ENCODE measurements at regions not wholly inside any gene's neighbourhood (a gene's known extent, or its start where the extent isn't known, plus 50 kb on each side); places are given as distances from the start of the nearest gene placed in this dataset.
"Not testable (repeated sequence)": the region's sequence is repeated elsewhere in the genome, so short reads cannot be mapped to it uniquely, and the experiment has no call there.

- no peak for DNase-seq (ENCODE audit: low read depth, low spot score)
These were observed 58.4 kb upstream of the WAPL start for GRCh38 chr10:86579883-86580520.

DNA sequence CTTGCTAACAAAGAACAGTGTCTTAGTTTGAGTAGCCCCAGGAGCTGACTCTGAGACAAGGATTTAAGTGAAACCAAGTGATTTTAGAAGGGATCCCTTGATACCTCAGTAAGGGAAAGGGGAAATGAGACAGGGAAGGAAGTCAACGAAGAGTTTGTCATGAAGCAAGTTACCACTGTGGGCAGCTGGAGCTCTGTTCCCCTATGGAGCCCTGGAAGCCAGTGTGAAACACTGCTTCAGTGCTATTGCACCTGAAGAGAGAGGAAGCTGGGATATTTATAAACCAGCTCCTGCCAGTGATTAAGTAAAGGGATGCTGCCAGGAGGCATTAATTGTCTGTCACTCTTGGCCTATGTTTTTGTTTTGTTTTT is 58.9 kb upstream of the WAPL start:
- no peak for DNase-seq (ENCODE audit: low read depth, low spot score)

DNA sequence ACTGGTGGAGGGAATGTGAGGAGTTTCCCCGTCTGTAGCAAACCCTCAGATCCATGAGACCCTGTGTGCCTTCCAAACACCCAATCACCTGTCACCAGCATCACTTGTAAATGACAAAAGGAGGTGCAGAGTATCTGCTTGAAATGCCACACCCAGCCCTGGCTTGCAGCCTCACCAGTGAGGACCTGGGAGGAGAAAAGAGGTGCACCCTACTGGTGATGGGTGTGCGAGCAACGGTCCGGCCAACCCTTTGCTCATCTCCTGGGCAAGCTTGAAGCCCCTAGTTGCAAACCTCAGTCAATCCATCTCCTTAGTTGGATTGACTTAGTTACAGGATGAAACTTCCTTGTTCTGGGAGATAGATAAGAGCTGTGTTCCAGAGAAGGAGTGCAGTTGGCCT is 62.4 kb upstream of the WAPL start:
- no peak for DNase-seq (ENCODE audit: low read depth, low spot score)

DNA sequence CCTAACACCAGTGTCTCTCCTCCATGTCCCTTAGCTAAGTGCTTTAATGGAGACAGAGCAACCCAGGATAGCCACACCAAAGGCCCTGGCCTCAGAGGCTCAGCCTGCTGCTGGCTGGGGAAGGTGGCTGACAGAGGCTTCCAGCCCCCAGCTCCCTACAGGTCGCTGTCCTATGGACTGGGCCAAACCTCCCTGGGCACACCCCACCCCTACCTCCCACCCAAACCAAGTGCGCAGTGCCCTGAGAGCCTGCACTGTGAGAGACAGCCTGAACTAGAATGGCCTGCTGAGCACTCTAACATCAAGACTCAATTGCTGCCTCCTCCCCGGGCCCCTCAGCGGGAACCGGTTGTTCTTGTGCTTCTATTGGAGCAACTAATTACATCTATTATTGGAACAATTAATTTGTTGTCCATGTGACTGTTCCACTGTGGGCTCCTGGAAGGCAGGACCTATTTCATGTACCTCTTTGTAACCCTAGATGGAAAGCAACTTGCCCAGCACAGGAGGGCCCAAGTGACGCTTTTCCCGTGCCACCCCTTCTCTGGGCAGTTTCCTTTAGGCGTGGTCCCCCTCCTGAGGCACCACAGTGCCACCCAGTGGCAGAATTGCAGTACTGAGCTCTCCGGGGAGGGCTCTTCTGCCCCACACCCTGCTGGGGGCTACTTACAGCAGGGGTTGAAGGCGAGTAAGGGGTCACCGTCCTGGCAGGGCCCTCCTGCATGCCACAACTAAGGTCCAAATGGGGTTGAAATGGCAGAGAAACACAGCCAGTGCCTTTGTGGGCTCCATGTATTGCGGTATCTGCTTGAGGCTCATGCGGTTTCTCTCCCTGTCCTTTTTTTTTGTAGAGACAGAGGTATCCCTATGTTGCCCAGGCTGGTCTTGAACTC is 63.7 kb upstream of the WAPL start:
- peak; percentile 7 for DNase-seq (ENCODE audit: low read depth, low spot score)

- DNase-seq (ENCODE audit: low read depth, low spot score): no peak
These were observed 64.9 kb upstream of the WAPL start for GRCh38 chr10:86586516-86586915.

GRCh38 chr10:86588781-86589180 is 65.6 kb upstream of the OPN4 start:
- not testable (repeated sequence) for DNase-seq (ENCODE audit: low read depth, low spot score)

DNA sequence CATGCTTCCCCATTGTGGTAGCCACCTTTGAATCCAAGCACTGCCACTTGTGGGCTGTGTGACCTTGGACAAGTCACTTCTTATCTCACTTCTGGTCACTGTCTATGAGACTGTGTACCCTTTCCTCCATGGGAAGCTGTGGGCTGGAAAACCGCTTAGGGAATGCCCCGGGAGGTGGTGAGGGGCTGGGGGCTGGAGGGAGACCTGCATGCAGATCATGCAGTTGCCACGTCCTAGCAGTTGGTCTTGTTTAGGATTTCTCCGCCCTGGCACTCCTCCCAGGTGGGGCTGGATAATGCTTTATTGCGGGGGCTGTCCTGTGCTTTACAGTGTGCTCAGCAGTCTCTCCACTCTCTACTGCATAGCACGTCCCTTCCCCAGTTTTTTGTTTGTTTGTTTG is 62.9 kb upstream of the OPN4 start:
- DNase-seq (ENCODE audit: low read depth, low spot score): no peak

DNA sequence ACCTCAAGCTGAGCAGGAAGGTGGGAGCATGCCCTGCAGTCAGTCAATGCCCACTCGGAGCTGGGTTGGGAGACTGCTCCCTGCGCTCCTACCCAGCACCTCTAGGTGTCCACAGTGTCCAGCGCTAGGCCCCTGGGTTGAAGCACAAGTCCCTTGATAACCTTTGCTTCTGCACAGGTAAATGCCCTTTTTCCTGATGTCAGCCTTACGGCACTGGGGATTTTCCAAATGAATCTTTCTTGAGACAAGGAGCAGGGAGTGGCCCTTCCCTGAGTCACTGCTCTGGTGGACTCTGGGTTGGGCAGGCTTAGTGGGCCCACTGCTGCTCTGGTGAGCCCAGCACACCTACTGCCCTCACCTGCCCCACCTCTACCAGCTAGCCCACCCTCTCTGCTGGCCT is 61.9 kb upstream of the OPN4 start:
- no peak for DNase-seq (ENCODE audit: low read depth, low spot score)

- DNase-seq (ENCODE audit: low read depth, low spot score): no peak
These were observed 59.8 kb upstream of the OPN4 start for GRCh38 chr10:86594535-86594934.

DNA sequence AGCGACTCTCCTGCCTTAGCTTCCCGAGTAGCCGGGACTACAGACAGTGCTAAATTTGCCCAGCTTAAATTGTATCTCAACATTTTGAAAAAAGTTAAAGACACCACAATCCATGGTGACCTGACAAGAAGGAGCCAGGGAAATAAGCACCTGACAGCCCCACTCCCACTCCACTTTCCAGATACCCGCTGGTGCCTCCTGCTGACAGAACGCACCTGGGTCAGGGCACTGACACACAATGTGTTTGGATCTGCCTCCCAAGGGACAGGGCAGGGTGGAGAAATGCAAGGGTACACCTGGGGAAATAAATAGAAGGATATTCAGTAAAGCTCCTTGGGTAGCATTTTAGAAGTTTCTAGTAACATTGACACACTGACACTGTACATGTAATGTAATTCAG is 58.9 kb upstream of the OPN4 start:
- no peak for DNase-seq (ENCODE audit: low read depth, low spot score)

DNA sequence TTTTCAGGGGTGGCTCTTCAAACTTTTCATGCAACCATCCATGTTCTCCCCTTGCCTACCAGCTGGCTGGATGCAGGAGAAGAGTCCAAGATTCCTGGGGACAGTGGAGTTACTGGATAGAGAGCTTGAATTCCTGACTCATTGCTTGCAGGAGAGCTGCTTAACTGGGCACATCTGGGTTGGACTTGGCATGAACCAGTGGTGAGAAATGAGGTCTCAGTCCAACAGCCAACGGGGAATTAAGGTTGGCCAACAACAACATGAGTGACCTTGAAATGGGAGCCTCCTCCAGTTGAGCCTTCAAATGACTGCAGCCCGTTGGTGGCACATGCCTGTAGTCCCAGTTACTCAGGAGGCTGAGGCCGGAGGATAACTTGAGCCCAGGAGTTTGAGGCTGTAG is 58.1 kb upstream of the OPN4 start:
- no peak for DNase-seq (ENCODE audit: low read depth, low spot score)

- DNase-seq (ENCODE audit: low read depth, low spot score): no peak
These were observed 57.0 kb upstream of the OPN4 start for GRCh38 chr10:86597306-86597705.

GRCh38 chr10:86598151-86598550 is 56.2 kb upstream of the OPN4 start:
- DNase-seq (ENCODE audit: low read depth, low spot score): no peak

DNA sequence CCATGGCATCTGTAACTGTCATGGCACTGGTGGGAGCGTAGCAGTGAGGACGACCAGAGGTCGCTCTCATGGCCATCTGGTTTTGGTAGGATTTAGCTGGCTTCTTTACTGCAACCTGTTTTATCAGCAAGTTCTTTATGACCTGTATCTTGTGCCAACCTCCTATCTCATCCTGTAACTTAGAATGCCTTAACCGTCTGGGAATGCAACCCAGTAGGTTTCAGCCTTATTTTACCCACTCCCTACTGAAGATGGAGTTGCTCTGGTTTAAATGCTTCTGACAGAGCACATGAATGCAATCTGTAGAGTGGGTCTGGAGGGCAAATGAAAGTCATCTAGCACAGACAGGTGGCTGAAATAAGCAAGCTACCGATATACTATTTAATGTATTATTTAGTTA is 55.3 kb upstream of the OPN4 start:
- no peak for DNase-seq (ENCODE audit: low read depth, low spot score)

DNA sequence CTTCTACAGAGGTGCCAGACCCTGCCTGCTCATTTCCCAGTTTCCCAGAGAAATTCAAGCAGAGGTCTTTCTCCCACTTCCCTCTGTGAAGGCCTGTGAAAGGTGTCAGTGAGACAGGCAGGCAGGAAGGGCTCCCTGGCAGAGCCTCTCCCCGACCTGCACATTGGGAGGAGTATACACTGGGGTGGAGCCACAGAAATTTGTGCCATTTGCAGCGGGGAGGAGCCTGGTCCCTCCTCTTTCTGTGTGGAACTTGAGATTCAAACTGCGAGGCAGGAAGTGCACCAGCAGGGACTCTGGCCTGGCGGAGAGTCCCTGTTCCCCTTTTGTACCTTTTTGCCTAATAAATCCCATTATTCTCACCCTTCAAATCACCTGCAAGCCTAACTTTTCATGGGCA is 54.6 kb upstream of the OPN4 start:
- no peak for DNase-seq (ENCODE audit: low read depth, low spot score)

GRCh38 chr10:86600296-86600695 is 54.1 kb upstream of the OPN4 start:
- no peak for DNase-seq (ENCODE audit: low read depth, low spot score)

GRCh38 chr10:86601956-86602602 is 52.3 kb upstream of the OPN4 start:
- DNase-seq (ENCODE audit: low read depth, low spot score): no peak

GRCh38 chr10:86603256-86603655 is 51.1 kb upstream of the OPN4 start:
- no peak for DNase-seq (ENCODE audit: low read depth, low spot score)

All from pulmonary artery endothelial cell (primary cell).